Tibial nerve (tissue), 4 donors: ENCODE measurements at regions not wholly inside any gene's neighbourhood (a gene's known extent, or its start where the extent isn't known, plus 50 kb on each side); places are given as distances from the start of the nearest gene placed in this dataset.

Source experiments
- DNase-seq, 2 donors: peaks; one replicate each; pipeline ENCODE4 v3.0.0-alpha.2; 2019; ENCODE audit warnings: low spot score in 2 of 2
- H3K27ac ChIP-seq, 4 donors: fragments of 200-600 bp; sonication (generic) in 3 of 4; one replicate each; pipeline ENCODE4 v1.5.1; 2017 to 2019; ENCODE audit warnings: mild to moderate bottlenecking in 1 of 4
- H3K27me3 ChIP-seq, 2 donors: fragments of 200-600 bp; sonication (generic) in 1 of 2; one replicate each; pipeline versions ENCODE4 v1.5.1 to v1.6.0; 2017 to 2019
- H3K36me3 ChIP-seq, 3 donors: fragments of 200-600 bp; sonication (generic); one replicate each; pipeline ENCODE4 v1.5.1; 2018 to 2019
- H3K4me1 ChIP-seq, 4 donors: fragments of 200-600 bp; sonication (generic) in 3 of 4; one replicate each; pipeline ENCODE4 v1.5.1; 2017 to 2019
- H3K4me3 ChIP-seq, 4 donors: fragments of 200-600 bp; sonication (generic) in 3 of 4; one replicate each; pipeline ENCODE4 v1.5.1; 2017 to 2019; ENCODE audit warnings: mild to moderate bottlenecking in 1 of 4, moderate library complexity in 1 of 4
- H3K9me3 ChIP-seq, 4 donors: fragments of 200-600 bp; sonication (generic) in 3 of 4; one replicate each; pipeline ENCODE4 v1.5.1; 2017 to 2019
- EP300 ChIP-seq, 2 donors: sonication (generic); formaldehyde crosslinking; IDR thresholded peaks; one replicate each; pipeline ENCODE4 v1.6.1; 2017; ENCODE audit warnings: antibody characterized with exemption in 2 of 2, mild to moderate bottlenecking in 1 of 2
- POLR2A ChIP-seq, 2 donors: fragments of 450-650 bp; IDR thresholded peaks; one replicate each; pipeline ENCODE4 v1.6.1; 2017; ENCODE audit warnings: antibody characterized with exemption in 2 of 2, mild to moderate bottlenecking in 2 of 2, moderate library complexity in 2 of 2
- WGBS, 2 donors: methylation state at CpG; one replicate each; pipeline ENCODE4 v1.1.5; 2018; 5-methylcytosine and 5-hydroxymethylcytosine counted together
- TF ChIP-seq, protein P1 (sequence below), 5 experiments: fragments of 200-600 bp in 3 of 5; fragments of 450-650 bp in 2 of 5; sonication (generic) in 3 of 5; IDR thresholded peaks; one replicate each; pipeline ENCODE4 v1.5.1; 2016 to 2019; ENCODE audit warnings: antibody characterized with exemption in 5 of 5, mild to moderate bottlenecking in 3 of 5, moderate library complexity in 2 of 5

DNA sequence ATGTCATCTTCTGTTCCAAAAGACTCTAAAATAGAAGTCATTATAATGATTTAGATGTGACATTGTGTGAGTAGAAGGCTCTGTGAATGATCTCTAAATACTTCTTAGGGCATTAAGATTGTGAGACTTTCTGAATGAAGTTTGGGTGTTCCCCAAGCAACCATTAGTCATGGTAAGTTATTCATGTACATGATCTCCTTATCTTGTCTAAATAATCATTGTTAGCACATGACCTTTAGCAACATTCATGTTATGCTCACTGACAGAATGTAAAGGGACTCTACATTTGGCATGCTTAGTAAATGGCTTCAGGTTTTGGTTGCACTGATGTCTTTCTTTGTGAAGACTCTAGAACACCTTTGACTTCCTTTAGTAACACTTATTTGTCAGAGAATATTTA, 140.8 kb upstream of the AGA start:
- Histone ChIP-seq H3K4me1 (no peaks in the 10 kb centered on the region), H3K9me3 (no peaks in the 10 kb centered on the region), H3K36me3 (no peaks in the 10 kb centered on the region), H3K4me3 (no peak overlapping the region), H3K27me3 (no peaks in the 10 kb centered on the region), H3K27ac (no peak overlapping the region)
- no peak for TF ChIP-seq POLR2A (IDR thresholded peaks at IDR 0.05)
- TF ChIP-seq, protein P1, sequence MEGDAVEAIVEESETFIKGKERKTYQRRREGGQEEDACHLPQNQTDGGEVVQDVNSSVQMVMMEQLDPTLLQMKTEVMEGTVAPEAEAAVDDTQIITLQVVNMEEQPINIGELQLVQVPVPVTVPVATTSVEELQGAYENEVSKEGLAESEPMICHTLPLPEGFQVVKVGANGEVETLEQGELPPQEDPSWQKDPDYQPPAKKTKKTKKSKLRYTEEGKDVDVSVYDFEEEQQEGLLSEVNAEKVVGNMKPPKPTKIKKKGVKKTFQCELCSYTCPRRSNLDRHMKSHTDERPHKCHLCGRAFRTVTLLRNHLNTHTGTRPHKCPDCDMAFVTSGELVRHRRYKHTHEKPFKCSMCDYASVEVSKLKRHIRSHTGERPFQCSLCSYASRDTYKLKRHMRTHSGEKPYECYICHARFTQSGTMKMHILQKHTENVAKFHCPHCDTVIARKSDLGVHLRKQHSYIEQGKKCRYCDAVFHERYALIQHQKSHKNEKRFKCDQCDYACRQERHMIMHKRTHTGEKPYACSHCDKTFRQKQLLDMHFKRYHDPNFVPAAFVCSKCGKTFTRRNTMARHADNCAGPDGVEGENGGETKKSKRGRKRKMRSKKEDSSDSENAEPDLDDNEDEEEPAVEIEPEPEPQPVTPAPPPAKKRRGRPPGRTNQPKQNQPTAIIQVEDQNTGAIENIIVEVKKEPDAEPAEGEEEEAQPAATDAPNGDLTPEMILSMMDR (IDR thresholded peaks at IDR 0.05): no peak
- TF ChIP-seq EP300 (IDR thresholded peaks at IDR 0.05): no peak
- no peak for DNase-seq

DNA sequence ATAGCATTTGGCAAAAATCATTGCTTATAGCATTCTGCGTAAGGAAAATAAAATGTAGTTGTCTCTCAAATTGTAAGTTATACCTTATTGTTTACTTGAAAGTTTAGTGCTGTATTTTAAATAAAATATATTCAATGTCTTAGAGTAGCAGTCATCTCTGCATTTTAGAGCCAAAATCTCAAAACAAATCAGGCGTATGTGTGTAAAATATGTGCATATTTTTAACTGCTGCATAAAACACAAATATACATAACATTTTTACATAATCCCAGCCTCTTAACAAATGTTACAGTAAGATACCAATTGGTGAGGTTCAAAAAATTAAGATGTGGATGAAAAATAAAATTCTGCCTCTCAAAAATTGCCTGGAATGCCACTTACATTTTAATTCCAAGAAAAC, 145.8 kb upstream of the AGA start:
- WGBS, 2 donors: 89 to 93% methylated on average over 2 of the region's 2 CpGs

DNA sequence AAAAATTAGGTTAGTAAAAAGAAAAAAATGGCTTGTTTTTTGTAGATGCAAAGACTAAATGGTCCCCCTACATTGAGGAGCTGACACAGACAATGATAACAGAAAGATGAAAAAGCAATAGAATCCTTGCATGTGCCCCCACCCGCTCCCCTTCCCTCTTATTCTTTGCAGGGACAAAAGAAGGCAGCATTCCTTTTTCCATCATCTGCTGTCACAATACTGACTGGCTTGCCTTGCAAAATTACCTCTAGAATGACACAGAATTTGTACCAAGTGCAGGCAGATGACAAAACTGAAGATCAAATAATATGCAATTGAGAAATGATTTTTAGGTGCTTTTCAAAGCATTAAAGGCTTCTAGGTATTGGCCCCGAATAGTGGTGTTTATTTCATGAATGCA, 153.1 kb upstream of the AGA start:
- no peaks in the 10 kb centered on the region for H3K4me1 ChIP-seq
- no peaks in the 10 kb centered on the region for H3K36me3 ChIP-seq
- H3K27ac ChIP-seq: no peak overlapping the region
- H3K9me3 ChIP-seq: no peaks in the 10 kb centered on the region
- H3K4me3 ChIP-seq: no peak overlapping the region
- TF ChIP-seq POLR2A (IDR thresholded peaks at IDR 0.05) (no peak), EP300 (IDR thresholded peaks at IDR 0.05) (no peak)
- TF ChIP-seq, protein P1 (IDR thresholded peaks at IDR 0.05): no peak
- H3K27me3 ChIP-seq: no peaks in the 10 kb centered on the region
- 85 to 90% methylated on average over 2 of the region's 2 CpGs for WGBS, 2 donors
- no peak for DNase-seq

More for the DNA sequence above, 145.8 kb upstream of the AGA start:
- Histone ChIP-seq H3K36me3 (no peaks in the 10 kb centered on the region), H3K4me3 (no peak overlapping the region), H3K9me3 (no peaks in the 10 kb centered on the region), H3K27me3 (no peaks in the 10 kb centered on the region), H3K27ac (no peak overlapping the region), H3K4me1 (no peaks in the 10 kb centered on the region)
- TF ChIP-seq, protein P1 (IDR thresholded peaks at IDR 0.05): no peak
- TF ChIP-seq EP300 (IDR thresholded peaks at IDR 0.05) (no peak), POLR2A (IDR thresholded peaks at IDR 0.05) (no peak)
- DNase-seq: no peak

DNA sequence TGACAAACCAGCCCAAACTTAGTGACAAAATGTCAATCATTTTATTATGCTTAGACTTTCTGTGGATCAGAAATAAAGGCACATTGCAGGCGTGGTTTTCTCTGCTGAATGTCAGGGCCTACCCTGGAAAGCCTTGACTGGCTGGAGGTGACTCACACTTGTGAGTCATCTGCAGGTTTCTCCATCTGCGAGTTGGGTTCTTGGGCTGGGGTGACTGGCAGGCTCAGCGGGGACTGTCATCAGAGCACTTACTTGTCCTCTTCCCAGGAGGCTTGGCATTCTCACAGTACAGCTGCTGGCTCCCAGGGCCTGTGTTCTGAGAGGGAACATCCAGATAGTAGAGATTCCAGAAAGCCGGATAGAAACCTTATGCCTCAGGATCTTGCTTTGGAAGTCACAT, 153.8 kb upstream of the AGA start:
- Histone ChIP-seq H3K27me3 (no peaks in the 10 kb centered on the region), H3K9me3 (no peaks in the 10 kb centered on the region), H3K36me3 (peaks cover 0 to 3% (median 0%) of the 10 kb centered on the region in 3 donors), H3K4me3 (no peak overlapping the region), H3K27ac (no peak overlapping the region), H3K4me1 (no peaks in the 10 kb centered on the region)
- no peak for TF ChIP-seq EP300 (IDR thresholded peaks at IDR 0.05)
- TF ChIP-seq, protein P1 (IDR thresholded peaks at IDR 0.05): no peak
- TF ChIP-seq POLR2A (IDR thresholded peaks at IDR 0.05): no peak
- DNase-seq: no peak
- WGBS, 2 donors: 89 to 91% methylated on average over 4 of the region's 4 CpGs

DNA sequence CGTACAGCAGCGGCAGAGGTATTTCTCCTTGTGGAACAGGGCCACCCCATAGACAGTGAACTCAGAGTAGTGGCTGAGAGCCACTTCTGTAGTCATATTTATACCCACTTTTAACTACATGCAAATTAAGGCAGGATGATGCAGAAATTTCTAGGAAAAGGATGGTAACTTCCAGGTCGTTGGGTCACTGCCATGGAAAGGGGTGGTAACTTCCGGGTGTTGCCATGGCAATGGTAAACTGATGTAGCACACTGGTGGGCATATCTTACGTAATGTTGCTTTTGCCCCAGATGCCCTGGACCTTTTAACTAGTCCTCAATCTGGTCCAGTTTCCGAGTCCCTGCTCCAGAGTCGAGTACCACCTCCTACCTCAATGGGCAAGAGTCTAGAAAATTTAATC, 154.8 kb upstream of the AGA start:
- peaks cover 0 to 3% (median 0%) of the 10 kb centered on the region in 3 donors for H3K36me3 ChIP-seq
- H3K4me3 ChIP-seq: no peak overlapping the region
- no peak for TF ChIP-seq EP300 (IDR thresholded peaks at IDR 0.05)
- TF ChIP-seq, protein P1 (IDR thresholded peaks at IDR 0.05): no peak
- no peaks in the 10 kb centered on the region for H3K4me1 ChIP-seq
- H3K27ac ChIP-seq: no peak overlapping the region
- H3K27me3 ChIP-seq: no peaks in the 10 kb centered on the region
- no peaks in the 10 kb centered on the region for H3K9me3 ChIP-seq
- 87 to 94% methylated on average over 7 of the region's 7 CpGs for WGBS, 2 donors
- no peak for DNase-seq
